ENCODE measurements at regions not wholly inside any gene's neighbourhood (a gene's known extent, or its start where the extent isn't known, plus 50 kb on each side); places are given as distances from the start of the nearest gene placed in this dataset.

DNA sequence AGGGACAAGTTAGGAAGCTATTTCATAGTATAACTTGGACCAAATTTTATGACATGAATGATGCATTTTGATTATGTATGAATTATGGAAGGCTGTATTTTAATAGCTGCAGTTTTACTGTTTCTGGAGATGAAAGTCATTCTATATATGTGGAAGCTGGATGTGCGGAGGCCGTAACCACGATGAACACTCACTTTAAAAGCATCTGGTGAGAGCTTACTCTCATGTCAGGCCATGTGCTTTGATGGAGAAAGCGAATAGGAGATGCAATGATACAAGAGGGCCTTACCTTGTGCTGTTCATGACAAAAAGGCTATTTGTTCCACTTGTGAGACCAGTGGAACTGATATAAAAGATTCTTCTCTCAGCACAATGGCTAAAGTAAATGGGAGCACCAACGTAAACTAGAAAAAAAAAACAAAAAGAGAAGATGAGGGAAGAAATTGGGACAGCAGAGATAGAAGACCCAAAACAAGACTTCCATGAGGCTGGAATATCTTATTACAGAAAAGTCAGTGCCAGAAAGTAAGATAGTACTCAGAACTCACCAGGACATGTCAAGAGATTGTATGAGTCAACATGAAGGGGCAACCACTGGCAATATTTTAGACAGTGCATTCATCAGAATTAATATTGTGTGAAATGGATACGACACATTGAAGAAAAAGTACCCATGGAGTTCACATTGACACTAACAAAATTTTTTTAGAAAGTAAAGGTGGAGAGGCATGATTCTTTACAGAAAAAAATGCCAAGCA, 63.3 kb upstream of the GAB1 start (continued):
- TF ChIP-seq YBX1 (IDR thresholded peaks at IDR 0.05): no peak

DNA sequence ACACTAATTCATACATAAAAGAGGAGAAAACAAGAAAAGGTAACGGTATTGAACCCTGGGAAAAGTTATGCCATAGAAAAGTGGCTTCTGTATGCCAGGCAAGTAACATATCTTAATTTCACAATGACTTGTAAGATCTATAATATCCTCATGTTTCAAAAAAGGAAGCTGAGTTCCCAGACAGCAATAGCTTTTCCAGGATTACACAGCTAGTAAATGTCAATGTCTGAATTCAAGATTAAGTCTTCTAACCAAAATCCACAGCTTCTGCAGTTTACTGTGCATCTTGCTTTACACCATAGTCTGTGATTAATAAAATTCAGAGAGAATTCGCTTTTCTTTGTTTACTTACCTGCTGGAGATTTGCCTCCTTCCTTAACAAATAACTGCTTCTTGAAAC, 55.8 kb upstream of the GAB1 start:
- POLR2A ChIA-PET: no interaction called here
- no peak for FAIRE-seq
- BruUV-seq (replicated peaks): no TSS peak
- TF ChIP-seq PPARD (CRISPR knock-in tag; IDR thresholded peaks at IDR 0.05): no peak
- TF ChIP-seq HIVEP1 (CRISPR knock-in tag; IDR thresholded peaks at IDR 0.05): no peak
- TF ChIP-seq POLR2B (IDR thresholded peaks at IDR 0.05; ENCODE audit: low read depth, partially characterized antibody): no peak
- TF ChIP-seq, protein P1, sequence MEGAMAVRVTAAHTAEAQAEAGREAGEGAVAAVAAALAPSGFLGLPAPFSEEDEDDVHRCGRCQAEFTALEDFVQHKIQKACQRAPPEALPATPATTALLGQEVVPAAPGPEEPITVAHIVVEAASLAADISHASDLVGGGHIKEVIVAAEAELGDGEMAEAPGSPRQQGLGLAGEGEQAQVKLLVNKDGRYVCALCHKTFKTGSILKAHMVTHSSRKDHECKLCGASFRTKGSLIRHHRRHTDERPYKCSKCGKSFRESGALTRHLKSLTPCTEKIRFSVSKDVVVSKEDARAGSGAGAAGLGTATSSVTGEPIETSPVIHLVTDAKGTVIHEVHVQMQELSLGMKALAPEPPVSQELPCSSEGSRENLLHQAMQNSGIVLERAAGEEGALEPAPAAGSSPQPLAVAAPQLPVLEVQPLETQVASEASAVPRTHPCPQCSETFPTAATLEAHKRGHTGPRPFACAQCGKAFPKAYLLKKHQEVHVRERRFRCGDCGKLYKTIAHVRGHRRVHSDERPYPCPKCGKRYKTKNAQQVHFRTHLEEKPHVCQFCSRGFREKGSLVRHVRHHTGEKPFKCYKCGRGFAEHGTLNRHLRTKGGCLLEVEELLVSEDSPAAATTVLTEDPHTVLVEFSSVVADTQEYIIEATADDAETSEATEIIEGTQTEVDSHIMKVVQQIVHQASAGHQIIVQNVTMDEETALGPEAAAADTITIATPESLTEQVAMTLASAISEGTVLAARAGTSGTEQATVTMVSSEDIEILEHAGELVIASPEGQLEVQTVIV (CRISPR knock-in tag; IDR thresholded peaks at IDR 0.05; ENCODE audit: borderline replicate concordance): no peak
- TF ChIP-seq, protein P2, sequence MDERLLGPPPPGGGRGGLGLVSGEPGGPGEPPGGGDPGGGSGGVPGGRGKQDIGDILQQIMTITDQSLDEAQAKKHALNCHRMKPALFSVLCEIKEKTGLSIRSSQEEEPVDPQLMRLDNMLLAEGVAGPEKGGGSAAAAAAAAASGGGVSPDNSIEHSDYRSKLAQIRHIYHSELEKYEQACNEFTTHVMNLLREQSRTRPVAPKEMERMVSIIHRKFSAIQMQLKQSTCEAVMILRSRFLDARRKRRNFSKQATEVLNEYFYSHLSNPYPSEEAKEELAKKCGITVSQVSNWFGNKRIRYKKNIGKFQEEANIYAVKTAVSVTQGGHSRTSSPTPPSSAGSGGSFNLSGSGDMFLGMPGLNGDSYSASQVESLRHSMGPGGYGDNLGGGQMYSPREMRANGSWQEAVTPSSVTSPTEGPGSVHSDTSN (CRISPR knock-in tag; IDR thresholded peaks at IDR 0.05; ENCODE audit: low read depth): no peak
- TF ChIP-seq, protein P2 (tag; conservative IDR thresholded peaks at IDR 0.05; ENCODE audit: low read depth): no peak
- TF ChIP-seq TSC22D4 (tag; IDR thresholded peaks at IDR 0.05): no peak
- TF ChIP-seq HMGN3 (IDR thresholded peaks at IDR 0.05; ENCODE audit: borderline replicate concordance, extremely low read depth, insufficient read length, low read depth, low read length): no peak
- TF ChIP-seq MEF2D (tag; conservative IDR thresholded peaks at IDR 0.05; ENCODE audit: low read depth): no peak
- TF ChIP-seq PHF20 (IDR thresholded peaks at IDR 0.05; ENCODE audit: partially characterized antibody): no peak
- TF ChIP-seq CBX8 (IDR thresholded peaks at IDR 0.05; ENCODE audit: borderline replicate concordance, extremely low read depth, low read depth, low read length, poor library complexity, severe bottlenecking): no peak
- no peak for TF ChIP-seq GATA2 (CRISPR knock-in tag; IDR thresholded peaks at IDR 0.05)
- TF ChIP-seq, protein P3, sequence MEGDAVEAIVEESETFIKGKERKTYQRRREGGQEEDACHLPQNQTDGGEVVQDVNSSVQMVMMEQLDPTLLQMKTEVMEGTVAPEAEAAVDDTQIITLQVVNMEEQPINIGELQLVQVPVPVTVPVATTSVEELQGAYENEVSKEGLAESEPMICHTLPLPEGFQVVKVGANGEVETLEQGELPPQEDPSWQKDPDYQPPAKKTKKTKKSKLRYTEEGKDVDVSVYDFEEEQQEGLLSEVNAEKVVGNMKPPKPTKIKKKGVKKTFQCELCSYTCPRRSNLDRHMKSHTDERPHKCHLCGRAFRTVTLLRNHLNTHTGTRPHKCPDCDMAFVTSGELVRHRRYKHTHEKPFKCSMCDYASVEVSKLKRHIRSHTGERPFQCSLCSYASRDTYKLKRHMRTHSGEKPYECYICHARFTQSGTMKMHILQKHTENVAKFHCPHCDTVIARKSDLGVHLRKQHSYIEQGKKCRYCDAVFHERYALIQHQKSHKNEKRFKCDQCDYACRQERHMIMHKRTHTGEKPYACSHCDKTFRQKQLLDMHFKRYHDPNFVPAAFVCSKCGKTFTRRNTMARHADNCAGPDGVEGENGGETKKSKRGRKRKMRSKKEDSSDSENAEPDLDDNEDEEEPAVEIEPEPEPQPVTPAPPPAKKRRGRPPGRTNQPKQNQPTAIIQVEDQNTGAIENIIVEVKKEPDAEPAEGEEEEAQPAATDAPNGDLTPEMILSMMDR (IDR thresholded peaks at IDR 0.05 in 2 of 3, conservative IDR thresholded peaks at IDR 0.05 in 1 of 3; ENCODE audit: insufficient read depth in 2 of 3, low read depth in 1 of 3, low read length in 3 of 3): no peak

More for the DNA sequence above, 55.8 kb upstream of the GAB1 start:
- Histone ChIP-seq H3K9ac (ENCODE audit: insufficient read depth in 1 of 2, low read depth in 2 of 2, low read length in 2 of 2) (no peak overlapping the region), H3K27ac (ENCODE audit: extremely low read depth, low read depth, low read length) (no peak overlapping the region), H2AFZ (ENCODE audit: low read depth, low read length) (no peak overlapping the region), H3K4me1 (replicated peaks in 1 of 2; ENCODE audit: control insufficient read depth in 2 of 2, insufficient read depth in 2 of 2, low read length in 2 of 2) (no peaks in the 10 kb centered on the region), H3K9me3 (replicated peaks; ENCODE audit: control insufficient read depth, insufficient read depth, low read depth, low read length) (no peaks in the 10 kb centered on the region), H3K4me3 (no peak overlapping the region), H3K27me3 (ENCODE audit: control insufficient read depth in 2 of 2, insufficient read depth in 2 of 2, low read length in 2 of 2) (no peaks in the 10 kb centered on the region), H3K36me3 (ENCODE audit: control insufficient read depth, insufficient read depth, low read length) (no peaks in the 10 kb centered on the region), H3K9me1 (ENCODE audit: control insufficient read depth, insufficient read depth, low read length) (no peaks in the 10 kb centered on the region), H4K20me1 (replicated peaks; ENCODE audit: control insufficient read depth, insufficient read depth, low read length) (no peaks in the 10 kb centered on the region), H3K79me2 (ENCODE audit: control insufficient read depth, insufficient read depth, low read length) (no peaks in the 10 kb centered on the region), H3K4me2 (ENCODE audit: insufficient read depth, low read length) (no peak overlapping the region)
- in situ Hi-C loops (cut with MboI) (no loop called here), intact Hi-C loops (cut with micrococcal nuclease) (no loop called here)
- no peak for DNase-seq (ENCODE audit: extremely low read depth in 1 of 4, low spot score in 3 of 4)
- no peak for ATAC-seq
- WGBS (ENCODE audit: insufficient coverage, low coverage, missing lambda C conversion rate): 0% methylated on average over 2 of the region's 2 CpGs
- CTCF ChIA-PET (ENCODE audit: low intra/inter-chr PET ratio): no interaction called here
